K562 (cell line): ENCODE measurements at regions not wholly inside any gene's neighbourhood (a gene's known extent, or its start where the extent isn't known, plus 50 kb on each side); places are given as distances from the start of the nearest gene placed in this dataset.
A peak's percentile ranks its signal among the peaks of the same experiment; 100 is the strongest.

Experiments used
- ATAC-seq: fragments of 200-7000 bp; cut with Tn5 transposase; 3 replicates; pipeline ENCODE4 v1.9.1; 2020; ENCODE audit warnings: moderate library complexity
- BruUV-seq: library from RNA; stranded (reverse); fragments of 400-500 nt; replicated peaks from 2 replicates; lab custom pipeline; 2021; lab: Mats Ljungman, UMichigan
- CTCF ChIA-PET: fragments of 300-600 bp; formaldehyde crosslinking; extraction: SDS; loops from one replicate; lab custom pipeline; 2021; ENCODE audit warnings: low intra/inter-chr PET ratio; lab: Yijun Ruan, JAX
- POLR2A ChIA-PET: fragments of 300-600, 350-650 bp; sonication (Branson Sonifier 250); formaldehyde crosslinking; extraction: SDS; loops from one replicate; lab custom pipeline; 2021; ENCODE audit warnings: antibody characterized with exemption, inconsistent platforms; lab: Yijun Ruan, JAX
- DNase-seq, 4 experiments: peaks; one replicate each; pipeline versions ENCODE4 v3.0.0 to v3.0.0-alpha.2; 2011 to 2018; ENCODE audit warnings: low spot score in 3 of 4, mixed read lengths in 3 of 4; ENCODE audit errors: extremely low read depth in 1 of 4
- FAIRE-seq: peaks from 2 replicates; lab custom pipeline; 2011; peaks lifted over from hg19 to GRCh38; lab: Jason Lieb, UNC
- H2AFZ ChIP-seq: 2 replicates; pipeline ENCODE4 v1.6.0; 2011; ENCODE audit warnings: low read depth, low read length, control low read depth, inconsistent platforms
- H3K27ac ChIP-seq: fragments of 200-600 bp; 3 replicates; pipeline ENCODE4 v1.8.0; 2011; ENCODE audit warnings: low read depth, mild to moderate bottlenecking, control low read depth, inconsistent platforms, low read length, moderate library complexity, mixed read lengths; ENCODE audit errors: extremely low read depth
- H3K27me3 ChIP-seq, 2 experiments: fragments of 300-600 bp in 1 of 2; 2 replicates in 1 of 2; 3 replicates in 1 of 2; pipeline versions ENCODE4 v1.6.0 to v1.8.0; 2011; ENCODE audit warnings: inconsistent platforms in 2 of 2, low read length in 2 of 2, mild to moderate bottlenecking in 1 of 2, mixed read lengths in 1 of 2, moderate library complexity in 1 of 2; ENCODE audit not compliant: control insufficient read depth in 2 of 2, insufficient read depth in 2 of 2
- H3K36me3 ChIP-seq: fragments of 300-600 bp; 3 replicates; pipeline ENCODE4 v1.8.0; 2011; ENCODE audit warnings: mild to moderate bottlenecking, low read length, inconsistent platforms; ENCODE audit not compliant: control insufficient read depth, insufficient read depth
- H3K4me1 ChIP-seq, 2 experiments: fragments of 200-600 bp in 1 of 2; replicated peaks in 1 of 2; 2 replicates in 1 of 2; 3 replicates in 1 of 2; pipeline versions ENCODE4 v1.5.1 to v1.8.0; 2011; ENCODE audit warnings: inconsistent platforms in 2 of 2, low read length in 2 of 2, mild to moderate bottlenecking in 1 of 2, mixed read lengths in 1 of 2, moderate library complexity in 1 of 2; ENCODE audit not compliant: control insufficient read depth in 2 of 2, insufficient read depth in 2 of 2
- H3K4me2 ChIP-seq: 2 replicates; pipeline ENCODE4 v1.6.1; 2011; ENCODE audit warnings: low read length, control low read depth, inconsistent platforms, mixed read lengths; ENCODE audit not compliant: insufficient read depth
- H3K4me3 ChIP-seq: fragments of 200-600 bp; sonication (generic), shearing (Covaris generic); 2 replicates; pipeline ENCODE4 v1.5.1; 2016; ENCODE audit warnings: control low read depth, inconsistent platforms
- H3K79me2 ChIP-seq: fragments of 200-600 bp; 3 replicates; pipeline ENCODE4 v1.8.0; 2011; ENCODE audit warnings: low read length, inconsistent platforms; ENCODE audit not compliant: control insufficient read depth, insufficient read depth
- H3K9ac ChIP-seq, 2 experiments: 2 replicates each; pipeline versions ENCODE4 v1.6.0 to v1.6.1; 2011; ENCODE audit warnings: low read depth in 2 of 2, low read length in 2 of 2, control low read depth in 1 of 2, inconsistent platforms in 1 of 2, mild to moderate bottlenecking in 1 of 2, mixed read lengths in 1 of 2; ENCODE audit not compliant: insufficient read depth in 1 of 2
- H3K9me1 ChIP-seq: one replicate; pipeline ENCODE4 v1.6.0; 2011; ENCODE audit warnings: inconsistent platforms, mild to moderate bottlenecking, low read length, moderate library complexity; ENCODE audit not compliant: control insufficient read depth, insufficient read depth
- H3K9me3 ChIP-seq: replicated peaks from 2 replicates; pipeline ENCODE4 v1.5.1; 2011; ENCODE audit warnings: low read depth, low read length, inconsistent platforms; ENCODE audit not compliant: control insufficient read depth, insufficient read depth
- H4K20me1 ChIP-seq: replicated peaks from 2 replicates; pipeline ENCODE4 v1.6.1; 2011; ENCODE audit warnings: low read length, inconsistent platforms, mixed read lengths; ENCODE audit not compliant: control insufficient read depth, insufficient read depth
- C11orf30 ChIP-seq: fragments of 450-650 bp; IDR thresholded peaks from 2 replicates; pipeline ENCODE4 v1.6.1; 2016; ENCODE audit warnings: low read depth, mild to moderate bottlenecking
- KLF1 ChIP-seq: fragments of 450-650 bp; IDR thresholded peaks from 2 replicates; pipeline ENCODE4 v1.6.1; 2016; ENCODE audit warnings: missing genetic modification characterization, missing compliant biosample characterization
- MAFG ChIP-seq: fragments of 450-650 bp; conservative IDR thresholded peaks from 2 replicates; pipeline ENCODE4 v1.6.1; 2016; ENCODE audit warnings: missing genetic modification characterization, missing compliant biosample characterization
- MEIS2 ChIP-seq: fragments of 450-650 bp; IDR thresholded peaks from 2 replicates; pipeline ENCODE4 v1.6.1; 2014; ENCODE audit warnings: mild to moderate bottlenecking; ENCODE audit not compliant: partially characterized antibody
- MLX ChIP-seq, 2 experiments: fragments of 450-650 bp in 1 of 2; sonication (generic) in 1 of 2; formaldehyde crosslinking; conservative IDR thresholded peaks; 2 replicates each; pipeline versions ENCODE4 v1.4.0 to v1.8.1; 2020 to 2022; ENCODE audit warnings: mild to moderate bottlenecking in 1 of 2, missing genetic modification reagents in 1 of 2
- NCOR1 ChIP-seq: fragments of 450-650 bp; IDR thresholded peaks from 2 replicates; pipeline ENCODE4 v1.6.1; 2016; ENCODE audit warnings: mild to moderate bottlenecking, moderate library complexity
- NFIC ChIP-seq: fragments of 450-650 bp; IDR thresholded peaks from 2 replicates; pipeline ENCODE4 v1.6.1; 2017; ENCODE audit warnings: mild to moderate bottlenecking, inconsistent platforms
- POLR2G ChIP-seq: fragments of 200-400 bp; formaldehyde crosslinking; IDR thresholded peaks from 2 replicates; pipeline ENCODE4 v1.6.1; 2017; ENCODE audit warnings: low read depth, mild to moderate bottlenecking, antibody characterized with exemption, low read length, moderate library complexity
- SIX5 ChIP-seq, 2 experiments: IDR thresholded peaks; 2 replicates each; pipeline ENCODE4 v1.6.1; 2011; ENCODE audit warnings: low read length in 2 of 2, borderline replicate concordance in 1 of 2, low read depth in 1 of 2, mild to moderate bottlenecking in 1 of 2, moderate library complexity in 1 of 2; ENCODE audit not compliant: insufficient read depth in 1 of 2
- SLC30A9 ChIP-seq: fragments of 250-450 bp; sonication (Bioruptor Pico); IDR thresholded peaks from 2 replicates; pipeline ENCODE4 v1.8.0; 2022; ENCODE audit warnings: mild to moderate bottlenecking, moderate library complexity
- SP2 ChIP-seq: IDR thresholded peaks from 2 replicates; pipeline ENCODE4 v1.6.1; 2011; ENCODE audit warnings: mild to moderate bottlenecking, low read depth, low read length, moderate library complexity; ENCODE audit not compliant: poor library complexity, severe bottlenecking; ENCODE audit errors: extremely low read depth
- ZNF175 ChIP-seq: fragments of 200-800 bp; sonication (Bioruptor generic); IDR thresholded peaks from 2 replicates; pipeline ENCODE4 v1.6.1; 2016; ENCODE audit warnings: low read depth, mild to moderate bottlenecking, missing genetic modification characterization, missing compliant biosample characterization
- ZNF24 ChIP-seq: fragments of 450-650 bp; IDR thresholded peaks from 2 replicates; pipeline ENCODE4 v1.6.1; 2016
- ZNF316 ChIP-seq: fragments of 450-650 bp; IDR thresholded peaks from 2 replicates; pipeline ENCODE4 v1.6.1; 2016
- WGBS: fragments of 100-300 bp; shearing (Covaris generic); methylation state at CpG from one replicate; pipeline ENCODE4 v1.1.6; 2016; ENCODE audit warnings: low coverage, mixed read lengths; ENCODE audit not compliant: insufficient coverage; ENCODE audit errors: missing lambda C conversion rate; 5-methylcytosine and 5-hydroxymethylcytosine counted together
- in situ Hi-C: fragments of 300-500 bp; cut with MboI; formaldehyde crosslinking; loops from 4 replicates; pipeline ENCODE4 v1.15.0; 2018; ENCODE audit warnings: inconsistent platforms, mixed read lengths
- intact Hi-C: fragments of 100-400 bp; cut with micrococcal nuclease; formaldehyde crosslinking; loops from 2 replicates; pipeline ENCODE4 v1.14.2; 2022

DNA sequence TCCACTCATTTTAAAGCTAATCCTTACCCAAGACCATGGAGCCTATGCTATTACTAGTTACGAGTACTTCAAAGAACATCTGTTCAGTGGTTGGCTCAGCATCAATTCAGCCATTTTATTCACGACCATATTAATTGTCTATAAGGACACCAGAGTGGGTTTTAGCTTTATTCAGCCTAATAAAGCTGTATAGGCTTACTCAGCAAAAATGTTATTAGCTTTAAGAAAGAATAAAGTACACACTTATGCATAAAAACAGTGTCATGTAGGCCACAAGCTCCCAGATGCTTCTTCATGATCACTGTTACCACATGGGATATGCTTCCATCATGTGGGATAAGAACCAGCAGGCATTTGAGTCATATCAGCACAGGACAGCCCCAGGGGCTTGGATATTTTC lies 87.4 kb upstream of the GPR149 start:
- ATAC-seq (no peak), FAIRE-seq (no peak), DNase-seq (no peak)
- Histone ChIP-seq H3K4me1 (no peaks in the 10 kb centered on the region), H3K9me1 (no peaks in the 10 kb centered on the region), H4K20me1 (no peaks in the 10 kb centered on the region), H3K4me3 (no peak overlapping the region), H3K27ac (no peak overlapping the region), H3K27me3 (no peaks in the 10 kb centered on the region), H3K9ac (no peak overlapping the region), H3K9me3 (peaks cover 2% of the 10 kb centered on the region; the same call in 1 of the 2 replicates), H3K4me2 (no peak overlapping the region), H3K79me2 (no peaks in the 10 kb centered on the region), H2AFZ (no peak overlapping the region), H3K36me3 (no peaks in the 10 kb centered on the region)
- WGBS = 0% methylated on average over 2 of the region's 2 CpGs
- CTCF ChIA-PET = no interaction called here
- TF ChIP-seq MAFG (tag) (0 out of 2 replicates have a peak, but pooled peaks have one; percentile 14), ZNF316 (peak; percentile 41; the same call in 1 of the 2 replicates), SLC30A9 (CRISPR knock-in tag) (no peak), C11orf30 (0 out of 2 replicates have a peak, but pooled peaks have one; percentile 10)
- POLR2A ChIA-PET = no interaction called here
- intact Hi-C loops (no loop called here), in situ Hi-C loops (no loop called here)
- no TSS peak for BruUV-seq

GRCh38 chr3:154515921-154516320 lies 85.9 kb upstream of the GPR149 start:
- Histone ChIP-seq H3K9ac (no peak overlapping the region), H3K79me2 (no peaks in the 10 kb centered on the region), H4K20me1 (no peaks in the 10 kb centered on the region), H3K9me3 (peaks cover 2% of the 10 kb centered on the region; the same call in 1 of the 2 replicates), H3K4me1 (no peaks in the 10 kb centered on the region), H3K9me1 (no peaks in the 10 kb centered on the region), H3K27me3 (no peaks in the 10 kb centered on the region), H3K27ac (no peak overlapping the region), H3K4me2 (no peak overlapping the region), H2AFZ (no peak overlapping the region), H3K4me3 (no peak overlapping the region), H3K36me3 (no peaks in the 10 kb centered on the region)
- intact Hi-C loops = no loop called here
- BruUV-seq = no TSS peak
- DNase-seq (no peak), FAIRE-seq (no peak), ATAC-seq (no peak)
- no peak for TF ChIP-seq MLX (CRISPR knock-in tag; conservative IDR thresholded peaks at IDR 0.05)
- TF ChIP-seq NCOR1 = no peak
- no peak for TF ChIP-seq SP2
- no peak for TF ChIP-seq ZNF24
- no peak for TF ChIP-seq ZNF175 (CRISPR knock-in tag)
- TF ChIP-seq POLR2G = no peak
- no peak for TF ChIP-seq KLF1 (tag)
- no peak for TF ChIP-seq MEIS2
- TF ChIP-seq NFIC = no peak
- TF ChIP-seq SIX5 (IDR thresholded peaks at IDR 0.05; ENCODE audit: borderline replicate concordance in 1 of 2, insufficient read depth in 1 of 2, low read depth in 1 of 2, low read length in 2 of 2) = no peak
- ChIA-PET CTCF (no interaction called here), POLR2A (no interaction called here)
- 0% methylated on average over 1 of the region's 1 CpG for WGBS
- in situ Hi-C loops = no loop called here
